Activated B cell treated with CpG ODN at 0.5 μM for 24 hours (primary cell): ENCODE measurements at regions not wholly inside any gene's neighbourhood (a gene's known extent, or its start where the extent isn't known, plus 50 kb on each side); places are given as distances from the start of the nearest gene placed in this dataset.

Experiments
- ATAC-seq: fragments of 200-7000 bp; cut with Tn5 transposase; one replicate; pipeline ENCODE4 v1.10.0; 2021; ENCODE audit warnings: low read depth, mild to moderate bottlenecking, moderate library complexity
- CTCF ChIA-PET: fragments of 350-600 bp; sonication (Branson Sonifier 250); formaldehyde crosslinking; loops from one replicate; lab custom pipeline; 2021; ENCODE audit warnings: antibody characterized with exemption; lab: Charles Lee
- POLR2A ChIA-PET: fragments of 350-600 bp; sonication (Branson Sonifier 250); formaldehyde crosslinking; loops from one replicate; lab custom pipeline; 2021; ENCODE audit warnings: antibody characterized with exemption; lab: Charles Lee
- DNase-seq: peaks from one replicate; pipeline ENCODE4 v3.0.0; 2022
- H3K27ac Mint-ChIP-seq: one replicate; pipeline ENCODE4 v1.8.0; 2020; ENCODE audit warnings: mixed read lengths
- H3K27me3 Mint-ChIP-seq: one replicate; pipeline ENCODE4 v1.8.0; 2021; ENCODE audit warnings: mixed read lengths
- H3K36me3 Mint-ChIP-seq: one replicate; pipeline ENCODE4 v1.8.0; 2021; ENCODE audit warnings: low read depth, mixed read lengths
- H3K4me1 Mint-ChIP-seq: one replicate; pipeline ENCODE4 v1.8.0; 2021; ENCODE audit warnings: mixed read lengths
- H3K4me3 Mint-ChIP-seq: one replicate; pipeline ENCODE4 v1.8.0; 2020; ENCODE audit warnings: mild to moderate bottlenecking, mixed read lengths
- H3K9me3 Mint-ChIP-seq: one replicate; pipeline ENCODE4 v1.8.0; 2020; ENCODE audit warnings: mixed read lengths
- intact Hi-C: fragments of 100-400 bp; cut with micrococcal nuclease; formaldehyde crosslinking; loops from one replicate; pipeline ENCODE4 v1.15.1; 2024
- TF ChIP-seq, protein P1 (sequence below): fragments of 200-600 bp; IDR thresholded peaks from one replicate; pipeline ENCODE4 v1.8.0; 2022; ENCODE audit warnings: antibody characterized with exemption, mild to moderate bottlenecking

GRCh38 chr5:61610678-61611024 lies 278.6 kb downstream of the ZSWIM6 start:
- ATAC-seq (no peak), DNase-seq (no peak)
- Mint-ChIP-seq H3K9me3 (no peaks in the 10 kb centered on the region), H3K4me1 (no peaks in the 10 kb centered on the region), H3K27ac (no peak overlapping the region), H3K4me3 (no peak overlapping the region), H3K27me3 (peaks cover 10% of the 10 kb centered on the region), H3K36me3 (no peaks in the 10 kb centered on the region)
- intact Hi-C loops: no loop called here
- POLR2A ChIA-PET: no interaction called here
- CTCF ChIA-PET: no interaction called here
- TF ChIP-seq, protein P1, sequence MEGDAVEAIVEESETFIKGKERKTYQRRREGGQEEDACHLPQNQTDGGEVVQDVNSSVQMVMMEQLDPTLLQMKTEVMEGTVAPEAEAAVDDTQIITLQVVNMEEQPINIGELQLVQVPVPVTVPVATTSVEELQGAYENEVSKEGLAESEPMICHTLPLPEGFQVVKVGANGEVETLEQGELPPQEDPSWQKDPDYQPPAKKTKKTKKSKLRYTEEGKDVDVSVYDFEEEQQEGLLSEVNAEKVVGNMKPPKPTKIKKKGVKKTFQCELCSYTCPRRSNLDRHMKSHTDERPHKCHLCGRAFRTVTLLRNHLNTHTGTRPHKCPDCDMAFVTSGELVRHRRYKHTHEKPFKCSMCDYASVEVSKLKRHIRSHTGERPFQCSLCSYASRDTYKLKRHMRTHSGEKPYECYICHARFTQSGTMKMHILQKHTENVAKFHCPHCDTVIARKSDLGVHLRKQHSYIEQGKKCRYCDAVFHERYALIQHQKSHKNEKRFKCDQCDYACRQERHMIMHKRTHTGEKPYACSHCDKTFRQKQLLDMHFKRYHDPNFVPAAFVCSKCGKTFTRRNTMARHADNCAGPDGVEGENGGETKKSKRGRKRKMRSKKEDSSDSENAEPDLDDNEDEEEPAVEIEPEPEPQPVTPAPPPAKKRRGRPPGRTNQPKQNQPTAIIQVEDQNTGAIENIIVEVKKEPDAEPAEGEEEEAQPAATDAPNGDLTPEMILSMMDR: no peak

GRCh38 chr5:61612431-61612830 lies 280.4 kb downstream of the ZSWIM6 start:
- POLR2A ChIA-PET: no interaction called here
- intact Hi-C loops: no loop called here
- no peak overlapping the region for H3K27ac Mint-ChIP-seq
- H3K4me1 Mint-ChIP-seq: no peaks in the 10 kb centered on the region
- DNase-seq: no peak
- H3K27me3 Mint-ChIP-seq: peaks cover 13% of the 10 kb centered on the region
- TF ChIP-seq, protein P1: no peak
- no peak overlapping the region for H3K4me3 Mint-ChIP-seq
- no peaks in the 10 kb centered on the region for H3K9me3 Mint-ChIP-seq
- no peak for ATAC-seq
- H3K36me3 Mint-ChIP-seq: no peaks in the 10 kb centered on the region
- CTCF ChIA-PET: no interaction called here

DNA sequence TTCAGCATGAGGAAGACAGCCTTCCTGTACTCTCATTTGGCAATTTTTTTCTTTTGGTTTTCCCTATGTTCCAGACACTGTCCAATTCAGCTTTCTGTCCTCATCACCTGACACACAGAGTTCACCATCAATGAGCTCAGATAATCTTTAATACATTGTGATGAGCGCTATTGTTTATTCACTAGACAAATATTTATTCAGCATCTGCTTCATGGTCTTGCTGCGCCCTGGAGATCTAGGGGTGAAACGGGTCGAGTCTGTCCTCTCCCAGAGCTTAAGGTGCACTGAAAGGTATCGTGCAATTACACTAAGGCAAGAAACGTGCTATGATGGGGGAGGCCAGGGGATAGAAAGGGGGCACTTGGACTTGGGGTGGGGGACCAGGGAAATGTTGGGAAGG lies 281.6 kb downstream of the ZSWIM6 start:
- no peak overlapping the region for H3K4me3 Mint-ChIP-seq
- H3K27me3 Mint-ChIP-seq: peaks cover 13% of the 10 kb centered on the region
- ChIA-PET CTCF (no interaction called here), POLR2A (interaction anchor here (1.0 kb wide), 1 partner anchor 282 kb away, joined by 3 read pairs; no protein-coding TSS in a partner anchor)
- TF ChIP-seq, protein P1: no peak
- no peaks in the 10 kb centered on the region for H3K9me3 Mint-ChIP-seq
- no peaks in the 10 kb centered on the region for H3K36me3 Mint-ChIP-seq
- intact Hi-C loops: no loop called here
- peaks cover 3% of the 10 kb centered on the region for H3K4me1 Mint-ChIP-seq
- H3K27ac Mint-ChIP-seq: no peak overlapping the region
- DNase-seq (no peak), ATAC-seq (no peak)

GRCh38 chr5:61614606-61615005 lies 282.5 kb downstream of the ZSWIM6 start:
- H3K9me3 Mint-ChIP-seq: no peaks in the 10 kb centered on the region
- ChIA-PET POLR2A (no interaction called here), CTCF (no interaction called here)
- no peaks in the 10 kb centered on the region for H3K36me3 Mint-ChIP-seq
- peaks cover 13% of the 10 kb centered on the region for H3K4me1 Mint-ChIP-seq
- H3K27ac Mint-ChIP-seq: no peak overlapping the region
- ATAC-seq (no peak), DNase-seq (no peak)
- TF ChIP-seq, protein P1: no peak
- H3K4me3 Mint-ChIP-seq: no peak overlapping the region
- H3K27me3 Mint-ChIP-seq: peaks cover 13% of the 10 kb centered on the region
- intact Hi-C loops: no loop called here

GRCh38 chr5:61617039-61617438 lies 285.0 kb downstream of the ZSWIM6 start:
- ATAC-seq (no peak), DNase-seq (no peak)
- POLR2A ChIA-PET: no interaction called here
- Mint-ChIP-seq H3K27me3 (peaks cover 10% of the 10 kb centered on the region), H3K9me3 (no peaks in the 10 kb centered on the region), H3K4me1 (peaks cover 19% of the 10 kb centered on the region), H3K4me3 (no peak overlapping the region), H3K36me3 (no peaks in the 10 kb centered on the region), H3K27ac (no peak overlapping the region)
- intact Hi-C loops: no loop called here
- CTCF ChIA-PET: no interaction called here
- TF ChIP-seq, protein P1: no peak
